ENCODE measurements at regions not wholly inside any gene's neighbourhood (a gene's known extent, or its start where the extent isn't known, plus 50 kb on each side); places are given as distances from the start of the nearest gene placed in this dataset.
A peak's percentile ranks its signal among the peaks of the same experiment; 100 is the strongest.

GRCh38 chr3:150184426-150185071 lies 213.9 kb upstream of the PFN2 start:
- Histone ChIP-seq H3K79me2 (ENCODE audit: control insufficient read depth, insufficient read depth, low read length) (no peaks in the 10 kb centered on the region), H3K9me3 (ENCODE audit: control insufficient read depth, insufficient read depth, low read depth, low read length) (no peaks in the 10 kb centered on the region), H4K20me1 (ENCODE audit: control insufficient read depth, extremely low read depth, insufficient read depth, low read length) (no peaks in the 10 kb centered on the region), H3K4me1 (ENCODE audit: control insufficient read depth, extremely low read depth, insufficient read depth, low read length) (peaks cover 15% of the 10 kb centered on the region), H3K4me3 (replicated peaks in 1 of 4; ENCODE audit: control extremely low read depth in 1 of 4, insufficient read depth in 1 of 4, low read depth in 3 of 4, low read length in 4 of 4) (peak overlapping the region; percentile 27 to 50 (median 42)), H3K36me3 (ENCODE audit: control insufficient read depth, insufficient read depth, low read length) (no peaks in the 10 kb centered on the region), H2AFZ (ENCODE audit: low read length) (peak overlapping the region; percentile 86), H3K4me2 (ENCODE audit: extremely low read depth, insufficient read depth, low read length) (peak overlapping the region; percentile 95), H3K27ac (ENCODE audit: insufficient read depth, low read length) (peak overlapping the region; percentile 60), H3K27me3 (ENCODE audit: control insufficient read depth, insufficient read depth, low read length) (no peaks in the 10 kb centered on the region), H3K9ac (ENCODE audit: insufficient read depth, low read length) (no peak overlapping the region)
- no peak for TF ChIP-seq EZH2 (IDR thresholded peaks at IDR 0.05; ENCODE audit: low read length, missing control alignments)
- no peak for TF ChIP-seq CTCF (conservative IDR thresholded peaks at IDR 0.05 in 1 of 2, IDR thresholded peaks at IDR 0.05 in 1 of 2; ENCODE audit: low read depth in 1 of 2, low read length in 2 of 2)
- DNase-seq (ENCODE audit: low read depth in 2 of 2) = peak; percentile 13 to 56

- Histone ChIP-seq H3K27me3 (ENCODE audit: control insufficient read depth, insufficient read depth, low read length) (no peaks in the 10 kb centered on the region), H3K4me2 (ENCODE audit: extremely low read depth, insufficient read depth, low read length) (peak overlapping the region; percentile 95), H3K9me3 (ENCODE audit: control insufficient read depth, insufficient read depth, low read depth, low read length) (no peaks in the 10 kb centered on the region), H3K4me3 (replicated peaks in 1 of 4; ENCODE audit: control extremely low read depth in 1 of 4, insufficient read depth in 1 of 4, low read depth in 3 of 4, low read length in 4 of 4) (peak overlapping the region; percentile 41 to 50 (median 42)), H3K36me3 (ENCODE audit: control insufficient read depth, insufficient read depth, low read length) (no peaks in the 10 kb centered on the region), H3K4me1 (ENCODE audit: control insufficient read depth, extremely low read depth, insufficient read depth, low read length) (peaks cover 15% of the 10 kb centered on the region), H4K20me1 (ENCODE audit: control insufficient read depth, extremely low read depth, insufficient read depth, low read length) (no peaks in the 10 kb centered on the region), H3K79me2 (ENCODE audit: control insufficient read depth, insufficient read depth, low read length) (no peaks in the 10 kb centered on the region), H3K9ac (ENCODE audit: insufficient read depth, low read length) (peak overlapping the region; percentile 27), H2AFZ (ENCODE audit: low read length) (peak overlapping the region; percentile 97), H3K27ac (ENCODE audit: insufficient read depth, low read length) (peak overlapping the region; percentile 60)
- peak; percentile 66 to 79 for TF ChIP-seq CTCF (conservative IDR thresholded peaks at IDR 0.05 in 1 of 2, IDR thresholded peaks at IDR 0.05 in 1 of 2; ENCODE audit: low read depth in 1 of 2, low read length in 2 of 2)
- TF ChIP-seq EZH2 (IDR thresholded peaks at IDR 0.05; ENCODE audit: low read length, missing control alignments) = no peak
- DNase-seq (ENCODE audit: low read depth in 2 of 2) = peak; percentile 77 to 86
Observed at GRCh38 chr3:150183678-150184425, 213.2 kb upstream of the PFN2 start.

GRCh38 chr3:150180334-150180733 lies 209.6 kb upstream of the PFN2 start:
- no peak for TF ChIP-seq EZH2 (IDR thresholded peaks at IDR 0.05; ENCODE audit: low read length, missing control alignments)
- peak; percentile 78 to 90 for DNase-seq (ENCODE audit: low read depth in 2 of 2)
- Histone ChIP-seq H3K27ac (ENCODE audit: insufficient read depth, low read length) (no peak overlapping the region), H3K9me3 (ENCODE audit: control insufficient read depth, insufficient read depth, low read depth, low read length) (no peaks in the 10 kb centered on the region), H3K27me3 (ENCODE audit: control insufficient read depth, insufficient read depth, low read length) (no peaks in the 10 kb centered on the region), H3K9ac (ENCODE audit: insufficient read depth, low read length) (no peak overlapping the region), H2AFZ (ENCODE audit: low read length) (no peak overlapping the region), H3K79me2 (ENCODE audit: control insufficient read depth, insufficient read depth, low read length) (no peaks in the 10 kb centered on the region), H3K4me1 (ENCODE audit: control insufficient read depth, extremely low read depth, insufficient read depth, low read length) (peaks cover 22% of the 10 kb centered on the region), H3K4me3 (replicated peaks in 1 of 4; ENCODE audit: control extremely low read depth in 1 of 4, insufficient read depth in 1 of 4, low read depth in 3 of 4, low read length in 4 of 4) (no peak overlapping the region), H4K20me1 (ENCODE audit: control insufficient read depth, extremely low read depth, insufficient read depth, low read length) (no peaks in the 10 kb centered on the region), H3K36me3 (ENCODE audit: control insufficient read depth, insufficient read depth, low read length) (no peaks in the 10 kb centered on the region), H3K4me2 (ENCODE audit: extremely low read depth, insufficient read depth, low read length) (no peak overlapping the region)

Data from fibroblast of lung (primary cell).